Kidney (tissue), 13 donors: ENCODE measurements at regions not wholly inside any gene's neighbourhood (a gene's known extent, or its start where the extent isn't known, plus 50 kb on each side); places are given as distances from the start of the nearest gene placed in this dataset.

Experiments used
- DNase-seq, 5 donors: peaks; one replicate each; pipeline ENCODE4 v3.0.0-alpha.2; 2013 to 2020
- FAIRE-seq: peaks from 2 replicates; lab custom pipeline; 2012; peaks lifted over from hg19 to GRCh38; lab: Jason Lieb, UNC
- H3K27ac ChIP-seq, 2 donors: one replicate each; pipeline ENCODE4 v1.7.0; 2013; ENCODE audit warnings: low read depth in 2 of 2, low read length in 2 of 2, inconsistent platforms in 1 of 2
- H3K27me3 ChIP-seq: one replicate; pipeline ENCODE4 v1.7.1; 2013; ENCODE audit warnings: low read length, inconsistent platforms; ENCODE audit not compliant: control insufficient read depth, insufficient read depth
- H3K36me3 ChIP-seq, 3 donors: one replicate each; pipeline versions ENCODE4 v1.7.0 to v1.7.1; 2013; ENCODE audit warnings: low read length in 3 of 3, control low read depth in 1 of 3, inconsistent platforms in 1 of 3; ENCODE audit not compliant: insufficient read depth in 3 of 3, control insufficient read depth in 2 of 3
- H3K4me1 ChIP-seq, 3 donors: one replicate each; pipeline versions ENCODE4 v1.7.0 to v1.7.1; 2013; ENCODE audit warnings: low read length in 3 of 3, inconsistent platforms in 1 of 3, low read depth in 1 of 3; ENCODE audit not compliant: control insufficient read depth in 2 of 3, insufficient read depth in 2 of 3
- H3K4me3 ChIP-seq, 3 donors: one replicate each; pipeline versions ENCODE4 v1.7.0 to v1.8.1; 2013; ENCODE audit warnings: low read length in 3 of 3, control low read depth in 1 of 3, inconsistent platforms in 1 of 3
- H3K9ac ChIP-seq, 3 donors: one replicate each; pipeline versions ENCODE4 v1.7.0 to v1.7.1; 2013; ENCODE audit warnings: low read length in 3 of 3, control low read depth in 1 of 3, inconsistent platforms in 1 of 3
- H3K9me3 ChIP-seq, 3 donors: one replicate each; pipeline versions ENCODE4 v1.7.0 to v1.7.1; 2013; ENCODE audit warnings: low read length in 3 of 3, control low read depth in 1 of 3, inconsistent platforms in 1 of 3; ENCODE audit not compliant: control insufficient read depth in 2 of 3, insufficient read depth in 1 of 3
- CTCF ChIP-seq: IDR thresholded peaks from 3 replicates; pipeline ENCODE4 v1.5.1; 2012; ENCODE audit warnings: mild to moderate bottlenecking, moderate library complexity, borderline replicate concordance; ENCODE audit not compliant: insufficient read depth; ENCODE audit errors: extremely low read depth
- intact Hi-C: fragments of 100-400 bp; cut with DNase I; formaldehyde crosslinking; loops from one replicate; pipeline ENCODE4 v1.11.1; 2022
- donor health status: control.
- donor health status: control.
- donor health status: control.
- donor health status: control.
- donor health status: control.
- donor health status: DM: yes; HTN: yes; CAD: no.
- donor health status: Normal renal cell carcinoma (clear cell type).

- H3K4me1 ChIP-seq, result no peaks in the 10 kb centered on the region
- H3K9ac ChIP-seq, result no peak overlapping the region
- no peak for TF ChIP-seq CTCF
- no peak for FAIRE-seq
- H3K4me3 ChIP-seq, result no peak overlapping the region
- no peaks in the 10 kb centered on the region for H3K27me3 ChIP-seq
- intact Hi-C loops, result no loop called here
- no peaks in the 10 kb centered on the region for H3K36me3 ChIP-seq
- no peak for DNase-seq
- no peak overlapping the region for H3K27ac ChIP-seq
- H3K9me3 ChIP-seq, result no peaks in the 10 kb centered on the region
Measured at GRCh38 chr20:62563561-62563960, 78.7 kb upstream of the SLCO4A1 start.

GRCh38 chr20:62564456-62565245 lies 77.7 kb upstream of the SLCO4A1 start:
- H3K4me1 ChIP-seq, result no peaks in the 10 kb centered on the region
- intact Hi-C loops, result no loop called here
- no peak for FAIRE-seq
- H3K27ac ChIP-seq, result no peak overlapping the region
- H3K4me3 ChIP-seq, result no peak overlapping the region
- H3K9me3 ChIP-seq, result no peaks in the 10 kb centered on the region
- no peak overlapping the region for H3K9ac ChIP-seq
- DNase-seq, result no peak
- no peaks in the 10 kb centered on the region for H3K36me3 ChIP-seq
- H3K27me3 ChIP-seq, result no peaks in the 10 kb centered on the region
- TF ChIP-seq CTCF, result no peak

- no peaks in the 10 kb centered on the region for H3K4me1 ChIP-seq
- H3K9ac ChIP-seq, result no peak overlapping the region
Measured at GRCh38 chr20:62566266-62566665, 76.0 kb upstream of the SLCO4A1 start.

More at GRCh38 chr20:62566266-62566665, 76.0 kb upstream of the SLCO4A1 start:
- H3K9me3 ChIP-seq, result no peaks in the 10 kb centered on the region
- no peaks in the 10 kb centered on the region for H3K27me3 ChIP-seq
- FAIRE-seq, result no peak
- intact Hi-C loops, result no loop called here
- H3K27ac ChIP-seq, result no peak overlapping the region
- H3K4me3 ChIP-seq, result no peak overlapping the region
- no peaks in the 10 kb centered on the region for H3K36me3 ChIP-seq
- no peak for DNase-seq
- no peak for TF ChIP-seq CTCF
